NCI-H460 (cell line): ENCODE measurements at regions not wholly inside any gene's neighbourhood (a gene's known extent, or its start where the extent isn't known, plus 50 kb on each side); places are given as distances from the start of the nearest gene placed in this dataset.

ENCODE experiments used
- DNase-seq: peaks from one replicate; pipeline ENCODE4 v3.0.0-alpha.2; 2016; ENCODE audit warnings: low read depth; ENCODE audit errors: extremely low read depth

DNA sequence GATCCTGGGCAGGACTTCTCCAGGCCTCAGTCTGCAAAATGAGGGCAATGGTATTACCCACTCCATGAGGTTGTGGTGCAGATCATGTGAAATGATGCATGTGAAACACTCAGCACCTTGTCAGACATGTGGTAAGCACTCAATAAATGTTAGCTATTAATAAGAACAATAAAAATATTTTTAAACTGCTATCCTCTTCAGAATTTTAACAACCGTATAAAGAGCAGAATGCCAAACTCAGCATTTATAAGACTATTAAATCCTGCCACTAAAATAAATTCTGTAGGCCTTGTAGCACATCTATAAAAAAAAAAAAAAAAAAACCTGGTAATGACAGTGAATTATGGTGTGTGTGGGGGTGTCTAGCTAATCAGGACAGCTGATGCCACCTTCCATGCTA lies 213.9 kb upstream of the UMPS start:
- no peak for DNase-seq

DNA sequence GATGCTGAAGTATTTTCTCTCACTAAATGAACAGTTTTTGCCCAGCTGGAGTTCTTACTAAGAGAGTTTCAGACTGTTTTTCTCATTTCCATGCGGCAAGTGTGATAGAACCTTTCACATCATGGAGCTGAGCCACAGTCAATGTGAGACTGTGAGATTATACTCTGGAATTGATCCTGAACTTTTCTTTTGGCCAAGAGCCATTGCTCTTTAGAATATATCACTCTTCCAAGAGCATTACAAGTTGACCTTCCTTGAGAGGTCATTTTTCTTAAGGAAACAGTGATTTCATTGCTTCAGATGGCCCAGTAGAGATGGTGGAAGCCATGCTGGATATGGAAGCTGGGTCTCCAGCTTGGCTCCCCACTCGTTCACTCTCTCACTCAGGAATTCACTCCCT lies 212.9 kb upstream of the UMPS start:
- no peak for DNase-seq

DNA sequence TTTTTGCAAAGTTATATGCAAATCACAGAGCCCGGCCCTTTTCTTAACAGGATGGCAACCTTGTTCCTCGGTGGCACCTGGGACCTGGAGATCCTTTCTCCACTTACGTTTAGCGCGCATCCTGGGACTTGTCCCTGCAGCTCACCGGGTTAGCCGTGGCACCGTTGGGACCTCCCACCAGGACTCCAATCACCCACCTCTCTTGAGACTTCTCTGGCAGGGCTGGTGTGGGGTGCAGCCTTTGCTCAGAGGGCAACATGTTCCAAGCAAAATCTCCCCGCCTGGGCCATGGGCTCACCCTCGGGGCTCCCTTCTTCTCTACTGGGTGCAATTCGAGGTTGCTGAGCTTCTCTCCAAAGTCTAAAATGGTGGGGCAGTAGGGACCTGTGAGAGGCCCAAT lies 211.9 kb upstream of the UMPS start:
- no peak for DNase-seq

- no peak for DNase-seq
Measured at GRCh38 chr3:124519591-124520194, 210.6 kb upstream of the UMPS start.

GRCh38 chr3:124520970-124521369 lies 209.3 kb upstream of the UMPS start:
- no peak for DNase-seq

- DNase-seq, result no peak
Measured at GRCh38 chr3:124522082-124522625, 208.1 kb upstream of the UMPS start.

DNA sequence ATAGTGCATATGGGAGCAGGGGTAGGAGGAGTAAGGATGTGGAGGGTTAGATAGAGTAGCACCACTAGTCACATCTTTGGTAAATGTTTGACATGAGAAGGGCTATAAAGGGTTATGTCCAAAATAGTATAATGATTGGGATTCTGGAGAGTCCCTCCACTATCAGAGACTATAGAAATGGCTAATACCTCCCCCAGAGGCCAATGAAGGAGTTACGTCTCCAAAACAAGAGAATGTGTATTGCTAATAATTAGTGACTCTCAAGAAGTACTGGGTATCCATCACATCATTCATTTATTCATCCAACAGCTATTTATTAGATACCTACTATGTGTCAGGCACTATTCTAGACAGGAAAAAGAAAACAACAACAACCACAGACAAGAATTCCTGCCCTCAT lies 203.7 kb upstream of the UMPS start:
- DNase-seq, result no peak

DNA sequence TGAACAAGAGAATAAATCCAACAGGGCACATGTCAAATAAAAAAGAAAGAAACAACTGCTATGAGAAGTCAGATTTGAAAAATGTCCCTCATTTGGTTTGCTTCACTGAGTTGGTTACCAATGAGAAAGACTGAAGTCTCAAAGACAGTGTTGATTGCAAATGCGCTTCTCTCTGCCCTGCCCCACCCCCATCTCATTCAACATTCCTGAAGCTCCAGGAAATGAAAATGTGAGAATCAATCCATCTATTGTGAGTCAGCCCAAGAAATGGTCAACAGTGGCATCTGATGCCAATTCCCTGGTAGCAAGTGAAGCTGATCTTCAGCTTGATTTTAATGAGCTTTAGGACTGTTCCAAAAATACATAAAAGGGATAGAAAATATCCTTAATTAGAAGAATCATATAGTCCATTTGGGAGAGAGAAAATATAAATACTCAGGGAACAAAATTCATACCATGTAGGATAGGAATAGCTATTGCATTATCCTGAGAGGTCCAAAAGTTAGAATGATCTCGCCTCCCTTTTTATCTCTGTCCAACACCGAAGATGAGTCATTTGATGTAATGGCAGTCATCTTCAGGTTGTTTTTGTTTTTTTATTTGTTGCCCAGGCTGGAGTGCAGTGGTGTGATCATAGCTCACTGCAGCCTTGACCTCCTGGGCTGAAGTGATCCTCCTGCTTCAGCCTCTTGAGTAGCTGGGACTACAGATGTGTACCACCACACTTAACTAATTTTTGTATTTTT lies 200.3 kb upstream of the UMPS start:
- DNase-seq, result no peak

DNA sequence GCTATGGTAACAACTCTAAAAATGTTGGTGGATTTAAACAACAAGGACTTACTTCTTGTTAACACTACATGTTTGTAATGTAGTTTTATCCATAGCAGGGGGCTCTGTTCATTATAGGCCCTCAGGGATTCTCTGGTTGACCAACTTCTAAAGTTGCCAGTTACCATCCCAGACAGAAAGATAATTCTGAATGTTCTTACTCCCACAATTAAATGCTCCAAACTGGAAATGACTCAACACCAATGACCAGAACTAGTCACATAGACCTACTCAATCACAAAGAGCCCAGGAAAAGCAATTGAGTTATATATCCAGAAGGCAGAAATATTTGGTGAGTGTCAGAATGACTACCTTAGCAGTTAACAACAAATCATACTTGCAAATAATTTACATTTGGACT lies 199.3 kb upstream of the UMPS start:
- no peak for DNase-seq

DNA sequence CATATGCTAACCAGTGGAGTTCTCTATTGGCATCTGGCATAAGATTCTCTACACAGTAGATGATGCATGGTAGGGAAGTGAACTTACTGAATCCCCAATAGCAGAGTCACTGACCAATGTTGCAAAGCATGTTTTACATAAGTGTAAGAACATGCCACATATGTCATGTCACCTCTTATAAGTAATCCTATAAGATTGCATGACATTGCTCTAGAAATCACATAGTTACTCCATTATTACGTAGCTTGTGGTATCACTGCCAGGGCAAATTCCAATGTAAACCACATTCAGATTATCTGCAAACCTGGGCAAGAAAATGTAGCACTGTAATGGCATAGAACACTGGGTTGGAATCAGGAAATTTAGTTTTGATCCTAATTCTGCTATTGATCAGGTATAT lies 198.2 kb upstream of the UMPS start:
- DNase-seq, result no peak

GRCh38 chr3:124535306-124535705 lies 194.9 kb upstream of the UMPS start:
- DNase-seq, result no peak

- no peak for DNase-seq
Measured at GRCh38 chr3:124540550-124541211, 189.6 kb upstream of the UMPS start.

DNA sequence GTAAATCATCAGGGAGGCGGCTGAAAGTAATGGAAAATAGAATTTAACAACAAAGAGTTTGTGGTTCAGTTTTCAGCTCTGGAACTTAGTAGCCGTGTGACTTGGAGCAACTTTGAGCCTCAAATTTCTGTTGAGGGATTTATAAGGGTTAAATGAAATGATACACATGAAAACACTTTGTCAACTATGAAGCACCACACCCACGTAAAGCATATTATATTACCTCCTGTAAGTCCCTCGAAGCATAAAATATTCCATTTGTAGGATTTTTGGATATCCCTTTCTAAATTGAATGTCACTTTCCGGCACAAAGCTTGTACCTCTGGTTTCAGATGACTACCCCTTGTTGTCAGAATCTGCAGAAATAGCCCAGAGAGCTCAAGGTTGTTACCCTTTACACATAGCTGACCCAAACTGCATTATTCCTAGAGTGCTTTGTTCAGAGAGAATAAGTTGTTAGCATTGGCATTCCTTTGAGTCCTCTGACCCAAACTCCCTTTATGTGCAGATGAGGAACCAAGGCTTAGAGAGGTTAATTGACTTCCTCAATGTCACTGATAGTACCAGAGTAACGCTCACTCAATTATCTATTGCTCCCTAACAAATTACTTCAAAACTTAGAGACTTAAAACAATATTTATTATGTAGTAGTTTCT lies 187.9 kb upstream of the UMPS start:
- DNase-seq, result no peak

- DNase-seq, result no peak
Measured at GRCh38 chr3:124545891-124546290, 184.4 kb upstream of the UMPS start.

DNA sequence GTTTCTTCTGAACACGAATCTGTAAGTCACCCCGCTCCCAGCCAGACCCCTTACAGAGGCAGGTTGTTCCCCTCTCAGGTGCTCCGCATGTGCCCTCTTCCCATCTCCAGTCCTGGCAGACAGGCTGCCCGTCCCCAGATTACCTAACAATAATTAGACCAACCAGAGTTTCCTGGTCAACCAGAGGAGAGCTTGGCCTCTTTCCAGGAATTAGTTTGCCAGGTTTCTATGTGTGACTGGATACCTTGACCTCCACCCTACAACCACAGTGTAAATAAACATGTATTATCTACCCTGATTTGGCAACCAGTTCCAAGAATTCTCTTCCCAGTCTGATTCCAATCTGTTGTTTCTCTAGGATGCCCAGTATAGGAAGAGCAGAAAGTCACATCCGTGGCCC lies 178.0 kb upstream of the UMPS start:
- DNase-seq, result no peak

DNA sequence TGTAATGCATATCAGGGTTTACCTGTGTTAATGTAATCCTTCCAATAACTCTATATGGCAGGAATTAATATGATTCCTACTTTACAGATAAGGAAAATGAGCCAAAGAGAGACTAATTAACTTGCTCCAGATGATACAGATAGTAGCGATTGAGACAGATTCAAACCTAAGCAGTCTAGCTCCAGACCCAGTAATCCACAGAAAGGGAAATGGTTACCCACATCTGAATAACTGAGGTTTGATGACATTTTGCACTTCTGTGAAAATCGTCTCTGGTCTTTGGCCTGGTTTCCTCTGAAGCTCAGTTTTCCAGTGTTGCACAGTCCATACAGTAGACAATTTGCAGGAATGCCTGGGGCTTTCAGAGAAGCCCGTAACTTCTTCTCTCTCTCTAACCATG lies 177.1 kb upstream of the UMPS start:
- DNase-seq, result no peak

- DNase-seq, result no peak
Measured at GRCh38 chr3:124556636-124557035, 173.6 kb upstream of the UMPS start.

DNA sequence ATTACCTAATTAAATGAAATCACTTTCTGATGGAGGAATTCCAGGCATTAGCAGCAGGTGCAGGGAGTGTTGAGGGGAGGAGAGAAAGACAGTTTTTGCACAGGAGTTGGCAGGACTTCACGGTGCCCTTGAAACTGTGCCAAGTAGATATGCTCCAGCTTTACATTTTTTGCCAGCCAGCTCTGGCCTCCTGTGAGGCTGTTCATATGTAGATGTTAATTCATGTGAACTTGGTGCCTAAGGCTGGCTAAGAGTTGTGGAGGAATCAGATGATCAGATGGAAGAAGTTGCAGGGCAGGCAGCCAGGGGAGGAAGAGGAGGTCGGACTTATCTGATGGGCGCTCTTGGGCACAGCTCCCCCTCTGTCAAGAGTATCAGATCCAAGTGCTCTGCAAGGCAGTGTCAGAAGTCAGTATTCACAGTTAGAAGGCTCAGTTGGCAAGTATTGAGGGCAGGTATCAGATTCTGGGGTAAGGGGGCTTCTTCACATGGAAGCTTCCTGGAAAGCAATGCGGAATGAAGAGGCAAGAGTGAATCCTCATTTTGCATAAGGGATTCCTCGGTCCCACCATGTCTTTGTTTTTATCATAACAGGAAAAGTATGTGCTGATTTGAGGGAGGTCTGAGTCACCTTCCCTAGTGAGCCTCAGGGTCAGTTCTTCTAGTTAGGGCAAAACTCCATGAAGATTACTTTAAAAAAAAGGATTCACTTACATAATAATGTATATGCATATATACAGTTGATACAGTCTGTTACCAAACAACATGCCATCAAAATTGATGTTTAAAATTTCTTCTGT lies 172.6 kb upstream of the UMPS start:
- DNase-seq, result no peak

GRCh38 chr3:124558991-124559845 lies 171.0 kb upstream of the UMPS start:
- DNase-seq, result peak; percentile 47
